Heart left ventricle (tissue), 13 donors: ENCODE measurements at regions not wholly inside any gene's neighbourhood (a gene's known extent, or its start where the extent isn't known, plus 50 kb on each side); places are given as distances from the start of the nearest gene placed in this dataset.

ENCODE experiments used
- CTCF ChIP-seq, 12 donors: fragments of 200-600 bp; sonication (generic) in 4 of 12; IDR thresholded peaks; one replicate each; pipeline versions ENCODE4 v1.5.0 to v1.8.0; 2018 to 2022; ENCODE audit warnings: antibody characterized with exemption in 12 of 12, mild to moderate bottlenecking in 5 of 12
- POLR2A ChIP-seq, 2 donors: fragments of 450-650 bp; IDR thresholded peaks; one replicate each; pipeline ENCODE4 v1.6.1; 2017; ENCODE audit warnings: antibody characterized with exemption in 2 of 2, mild to moderate bottlenecking in 2 of 2, moderate library complexity in 2 of 2
- donor health status: ischemic (EF 13 %, LVEDD 7.1; RV severe dilation, severe dysfunction).
- donor health status: DM: no; HTN: yes; CAD: no.
- donor health status: DM: no; HTN: no; CAD: no.
- donor health status: ischemic (EF 25% LVEDD 6.9; RV normal size, moderate dysfunction).
- donor health status: ischemic (EF 25% LVEDD 5.7; RV mildly dilated, moderate dysfunction).
- donor health status: ischemic (EF 35%, LVEDD 5.7; RV mildly dilated, moderate dysfunction).
- donor health status: nonischemic (EF 11% LVEDD 7.7; RV severe dilation, severe dysfunction).
- donor health status: DM: yes; HTN: yes; CAD: no.
- donor health status: PGD.
- donor health status: ischemic (EF 29% LVEDD 5.4; RV normal size, mild dysfunction).
- donor health status: nonischemic (EF 23%, LVEDD 6.1; RV moderate dilation, normal function).

GRCh38 chr3:31404871-31405270, 127.9 kb upstream of the STT3B start:
- TF ChIP-seq POLR2A (IDR thresholded peaks at IDR 0.05) (no peak), CTCF (IDR thresholded peaks at IDR 0.05) (no peak)
